B cell (primary cell): ENCODE measurements at regions not wholly inside any gene's neighbourhood (a gene's known extent, or its start where the extent isn't known, plus 50 kb on each side); places are given as distances from the start of the nearest gene placed in this dataset.

ENCODE experiments used
- CTCF ChIP-seq: fragments of 200-600 bp; IDR thresholded peaks from one replicate; pipeline ENCODE4 v1.8.0; 2022; ENCODE audit warnings: antibody characterized with exemption, mild to moderate bottlenecking
- EZH2 ChIP-seq: IDR thresholded peaks from 2 replicates; pipeline ENCODE4 v1.6.1; 2012; ENCODE audit warnings: borderline replicate concordance, low read depth, mild to moderate bottlenecking, moderate library complexity, low read length; ENCODE audit not compliant: insufficient read depth, poor library complexity, severe bottlenecking

- TF ChIP-seq CTCF = no peak
- no peak for TF ChIP-seq EZH2
These were observed 62.4 kb downstream of the PABPC4L start for GRCh38 chr4:134139188-134139587.
